ENCODE measurements at regions not wholly inside any gene's neighbourhood (a gene's known extent, or its start where the extent isn't known, plus 50 kb on each side); places are given as distances from the start of the nearest gene placed in this dataset.

DNA sequence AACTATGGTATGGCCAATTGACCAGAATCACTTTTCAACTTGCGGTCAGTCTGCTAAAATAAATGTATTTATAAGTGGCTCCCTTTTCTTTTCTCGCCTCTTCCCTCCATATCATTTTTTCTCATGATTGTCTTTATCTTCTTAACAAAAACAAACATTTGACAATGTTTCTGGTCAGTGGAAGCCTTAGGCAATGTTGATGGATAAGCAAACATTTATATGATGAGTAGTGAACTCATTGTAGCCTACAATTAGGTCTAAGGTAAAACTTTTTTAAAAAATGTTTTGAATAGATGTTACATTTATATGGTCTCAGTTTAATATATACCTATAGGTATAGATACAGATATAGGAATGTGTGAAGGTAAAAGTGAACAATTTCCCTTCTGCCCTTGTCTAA is 355.4 kb downstream of the MFSD1 start:
- TF ChIP-seq, protein P1, sequence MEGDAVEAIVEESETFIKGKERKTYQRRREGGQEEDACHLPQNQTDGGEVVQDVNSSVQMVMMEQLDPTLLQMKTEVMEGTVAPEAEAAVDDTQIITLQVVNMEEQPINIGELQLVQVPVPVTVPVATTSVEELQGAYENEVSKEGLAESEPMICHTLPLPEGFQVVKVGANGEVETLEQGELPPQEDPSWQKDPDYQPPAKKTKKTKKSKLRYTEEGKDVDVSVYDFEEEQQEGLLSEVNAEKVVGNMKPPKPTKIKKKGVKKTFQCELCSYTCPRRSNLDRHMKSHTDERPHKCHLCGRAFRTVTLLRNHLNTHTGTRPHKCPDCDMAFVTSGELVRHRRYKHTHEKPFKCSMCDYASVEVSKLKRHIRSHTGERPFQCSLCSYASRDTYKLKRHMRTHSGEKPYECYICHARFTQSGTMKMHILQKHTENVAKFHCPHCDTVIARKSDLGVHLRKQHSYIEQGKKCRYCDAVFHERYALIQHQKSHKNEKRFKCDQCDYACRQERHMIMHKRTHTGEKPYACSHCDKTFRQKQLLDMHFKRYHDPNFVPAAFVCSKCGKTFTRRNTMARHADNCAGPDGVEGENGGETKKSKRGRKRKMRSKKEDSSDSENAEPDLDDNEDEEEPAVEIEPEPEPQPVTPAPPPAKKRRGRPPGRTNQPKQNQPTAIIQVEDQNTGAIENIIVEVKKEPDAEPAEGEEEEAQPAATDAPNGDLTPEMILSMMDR (IDR thresholded peaks at IDR 0.05) = no peak
- TF ChIP-seq POLR2A (IDR thresholded peaks at IDR 0.05) = no peak
- TF ChIP-seq EP300 (IDR thresholded peaks at IDR 0.05) = no peak
- no peak for TF ChIP-seq POLR2AphosphoS5 (IDR thresholded peaks at IDR 0.05)
